Liver (tissue), 8 donors: ENCODE measurements at regions not wholly inside any gene's neighbourhood (a gene's known extent, or its start where the extent isn't known, plus 50 kb on each side); places are given as distances from the start of the nearest gene placed in this dataset.

ENCODE experiments used
- DNase-seq: peaks from one replicate; pipeline ENCODE4 v3.0.0-alpha.2; 2017; ENCODE audit warnings: low spot score
- H3K27ac ChIP-seq, 2 donors: one replicate each; pipeline ENCODE4 v1.7.0; 2013; ENCODE audit warnings: inconsistent platforms in 2 of 2, low read length in 2 of 2, control low read depth in 1 of 2, low read depth in 1 of 2, mild to moderate bottlenecking in 1 of 2
- H3K27me3 ChIP-seq, 4 donors: one replicate each; pipeline versions ENCODE4 v1.6.1 to v1.7.0; 2013; ENCODE audit warnings: low read length in 3 of 4, inconsistent platforms in 1 of 4, mild to moderate bottlenecking in 1 of 4, moderate library complexity in 1 of 4; ENCODE audit not compliant: control insufficient read depth in 4 of 4, insufficient read depth in 4 of 4
- H3K36me3 ChIP-seq, 4 donors: one replicate each; pipeline versions ENCODE4 v1.6.1 to v1.7.0; 2013; ENCODE audit warnings: low read length in 3 of 4, mild to moderate bottlenecking in 3 of 4, low read depth in 1 of 4, moderate library complexity in 1 of 4; ENCODE audit not compliant: control insufficient read depth in 4 of 4, insufficient read depth in 3 of 4
- H3K4me1 ChIP-seq, 4 donors: one replicate each; pipeline versions ENCODE4 v1.6.1 to v1.7.0; 2013; ENCODE audit warnings: low read length in 3 of 4, mild to moderate bottlenecking in 3 of 4, moderate library complexity in 1 of 4; ENCODE audit not compliant: control insufficient read depth in 4 of 4, insufficient read depth in 4 of 4
- H3K4me3 ChIP-seq, 3 donors: one replicate each; pipeline versions ENCODE4 v1.6.1 to v1.7.0; 2013; ENCODE audit warnings: low read length in 3 of 3, control low read depth in 1 of 3, low read depth in 1 of 3, mild to moderate bottlenecking in 1 of 3
- H3K9ac ChIP-seq, 2 donors: one replicate each; pipeline ENCODE4 v1.7.0; 2013; ENCODE audit warnings: low read length in 2 of 2, mild to moderate bottlenecking in 2 of 2, moderate library complexity in 2 of 2, control low read depth in 1 of 2, low read depth in 1 of 2
- H3K9me3 ChIP-seq, 4 donors: one replicate each; pipeline versions ENCODE4 v1.6.1 to v1.7.0; 2013; ENCODE audit warnings: low read length in 3 of 4; ENCODE audit not compliant: control insufficient read depth in 4 of 4
- EGR1 ChIP-seq, 2 donors: IDR thresholded peaks; 2 replicates each; pipeline ENCODE4 v1.6.1; 2016 to 2018; ENCODE audit warnings: antibody characterized with exemption in 2 of 2, low read depth in 2 of 2
- FOXA1 ChIP-seq: IDR thresholded peaks from 2 replicates; pipeline ENCODE4 v1.6.1; 2016; ENCODE audit warnings: antibody characterized with exemption
- FOXA2 ChIP-seq: IDR thresholded peaks from 2 replicates; pipeline ENCODE4 v1.6.1; 2016; ENCODE audit warnings: antibody characterized with exemption
- GABPA ChIP-seq, 2 donors: IDR thresholded peaks in 1 of 2; conservative IDR thresholded peaks in 1 of 2; 2 replicates each; pipeline ENCODE4 v1.6.1; 2016; ENCODE audit warnings: antibody characterized with exemption in 2 of 2, mild to moderate bottlenecking in 1 of 2, moderate library complexity in 1 of 2
- HNF4A ChIP-seq, 2 donors: conservative IDR thresholded peaks; 2 replicates each; pipeline ENCODE4 v1.6.1; 2016; ENCODE audit warnings: antibody characterized with exemption in 2 of 2, mild to moderate bottlenecking in 2 of 2
- HNF4G ChIP-seq: IDR thresholded peaks from 2 replicates; pipeline ENCODE4 v1.6.1; 2016; ENCODE audit warnings: antibody characterized with exemption
- JUND ChIP-seq, 2 donors: IDR thresholded peaks; 2 replicates each; pipeline ENCODE4 v1.6.1; 2016; ENCODE audit warnings: antibody characterized with exemption in 2 of 2
- NR2F2 ChIP-seq: IDR thresholded peaks from 2 replicates; pipeline ENCODE4 v1.6.1; 2016; ENCODE audit warnings: antibody characterized with exemption
- RAD21 ChIP-seq, 2 donors: IDR thresholded peaks; 2 replicates each; pipeline ENCODE4 v1.6.1; 2016; ENCODE audit warnings: antibody characterized with exemption in 2 of 2, mild to moderate bottlenecking in 2 of 2
- RXRA ChIP-seq, 2 donors: IDR thresholded peaks; 2 replicates each; pipeline ENCODE4 v1.6.1; 2017 to 2018; ENCODE audit warnings: antibody characterized with exemption in 2 of 2, mild to moderate bottlenecking in 1 of 2
- SP1 ChIP-seq: IDR thresholded peaks from 2 replicates; pipeline ENCODE4 v1.6.1; 2018; ENCODE audit warnings: antibody characterized with exemption, mild to moderate bottlenecking
- TAF1 ChIP-seq: conservative IDR thresholded peaks from 2 replicates; pipeline ENCODE4 v1.6.1; 2016; ENCODE audit warnings: antibody characterized with exemption, mild to moderate bottlenecking
- YY1 ChIP-seq: IDR thresholded peaks from 2 replicates; pipeline ENCODE4 v1.6.1; 2016; ENCODE audit warnings: antibody characterized with exemption, mild to moderate bottlenecking
- WGBS: extraction: QIAGEN DNeasy Blood & Tissue Kit; methylation state at CpG from one replicate; pipeline ENCODE4 v1.1.7; 2013; 5-methylcytosine and 5-hydroxymethylcytosine counted together
- TF ChIP-seq, protein P1 (sequence below): IDR thresholded peaks from 2 replicates; pipeline ENCODE4 v1.6.1; 2016; ENCODE audit warnings: antibody characterized with exemption
- TF ChIP-seq, protein P2 (sequence below): IDR thresholded peaks from 2 replicates; pipeline ENCODE4 v1.6.1; 2016; ENCODE audit warnings: antibody characterized with exemption
- TF ChIP-seq, protein P3 (sequence below): IDR thresholded peaks from 2 replicates; pipeline ENCODE4 v1.6.1; 2016; ENCODE audit warnings: antibody characterized with exemption
- TF ChIP-seq, protein P4 (sequence below): fragments of 150-350 bp; IDR thresholded peaks from 2 replicates; pipeline ENCODE4 v1.5.1; 2017; ENCODE audit warnings: improper control_type of control experiment, low read depth, low read length; ENCODE audit not compliant: missing input control
- TF ChIP-seq, protein P5 (sequence below): IDR thresholded peaks from 2 replicates; pipeline ENCODE4 v1.6.1; 2016; ENCODE audit warnings: antibody characterized with exemption, mild to moderate bottlenecking
- donor health status: healthy.
- donor health status: healthy.
- donor health status: healthy.
- donor health status: healthy.
- donor health status: healthy.

DNA sequence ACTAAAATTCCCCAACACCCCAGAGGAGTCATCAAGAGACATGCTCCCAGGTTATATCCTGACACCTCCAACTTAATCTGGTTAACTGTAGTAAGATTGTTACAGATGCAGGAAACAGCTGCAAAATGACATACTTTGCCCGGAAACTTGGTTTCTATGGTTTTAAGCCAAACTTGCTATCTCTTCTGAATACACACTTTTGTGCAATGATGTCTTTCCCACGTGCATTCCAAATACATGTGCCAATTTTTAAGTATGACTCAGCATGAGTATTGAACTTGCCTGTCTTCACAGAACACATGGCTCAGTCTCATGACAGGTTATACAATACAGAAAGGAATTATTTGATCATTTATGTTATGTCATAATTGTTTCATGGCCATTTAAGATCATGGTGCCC lies 207.0 kb upstream of the DCBLD2 start:
- TF ChIP-seq YY1: no peak
- TF ChIP-seq, protein P1, sequence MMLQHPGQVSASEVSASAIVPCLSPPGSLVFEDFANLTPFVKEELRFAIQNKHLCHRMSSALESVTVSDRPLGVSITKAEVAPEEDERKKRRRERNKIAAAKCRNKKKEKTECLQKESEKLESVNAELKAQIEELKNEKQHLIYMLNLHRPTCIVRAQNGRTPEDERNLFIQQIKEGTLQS: no peak
- no peak overlapping the region for H3K9ac ChIP-seq
- no peaks in the 10 kb centered on the region for H3K9me3 ChIP-seq
- H3K27ac ChIP-seq: no peak overlapping the region
- WGBS: 28% methylated on average over 2 of the region's 2 CpGs
- no peak overlapping the region for H3K4me3 ChIP-seq
- H3K36me3 ChIP-seq: no peaks in the 10 kb centered on the region
- no peak for DNase-seq
- H3K4me1 ChIP-seq: no peaks in the 10 kb centered on the region
- H3K27me3 ChIP-seq: no peaks in the 10 kb centered on the region

DNA sequence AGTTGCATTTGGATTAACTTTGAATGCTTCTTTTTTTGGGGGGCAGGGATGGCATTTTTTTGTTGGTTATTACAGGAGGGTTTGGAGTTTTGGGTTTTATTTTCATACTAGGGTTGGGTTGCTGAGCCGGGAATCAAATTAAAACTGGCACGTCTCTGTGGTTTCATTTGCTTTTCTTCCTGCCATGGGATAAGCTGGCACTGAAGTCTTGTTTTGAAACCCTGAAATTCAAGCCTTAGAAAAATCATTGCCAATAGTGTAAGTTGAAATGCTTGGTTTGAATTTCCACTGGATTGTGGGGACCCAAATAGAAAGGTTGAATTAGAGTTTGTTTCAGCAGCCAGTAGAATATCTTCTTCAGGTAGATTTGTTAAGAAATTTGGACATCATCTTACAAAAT lies 193.1 kb upstream of the DCBLD2 start:
- H3K9ac ChIP-seq: no peak overlapping the region
- H3K36me3 ChIP-seq: no peaks in the 10 kb centered on the region
- TF ChIP-seq YY1: no peak
- no peak for TF ChIP-seq RAD21 (IDR thresholded peaks at IDR 0.05)
- no peak for TF ChIP-seq GABPA (IDR thresholded peaks at IDR 0.05 in 1 of 2, conservative IDR thresholded peaks at IDR 0.05 in 1 of 2)
- no peak for TF ChIP-seq RXRA (IDR thresholded peaks at IDR 0.05)
- TF ChIP-seq, protein P2, sequence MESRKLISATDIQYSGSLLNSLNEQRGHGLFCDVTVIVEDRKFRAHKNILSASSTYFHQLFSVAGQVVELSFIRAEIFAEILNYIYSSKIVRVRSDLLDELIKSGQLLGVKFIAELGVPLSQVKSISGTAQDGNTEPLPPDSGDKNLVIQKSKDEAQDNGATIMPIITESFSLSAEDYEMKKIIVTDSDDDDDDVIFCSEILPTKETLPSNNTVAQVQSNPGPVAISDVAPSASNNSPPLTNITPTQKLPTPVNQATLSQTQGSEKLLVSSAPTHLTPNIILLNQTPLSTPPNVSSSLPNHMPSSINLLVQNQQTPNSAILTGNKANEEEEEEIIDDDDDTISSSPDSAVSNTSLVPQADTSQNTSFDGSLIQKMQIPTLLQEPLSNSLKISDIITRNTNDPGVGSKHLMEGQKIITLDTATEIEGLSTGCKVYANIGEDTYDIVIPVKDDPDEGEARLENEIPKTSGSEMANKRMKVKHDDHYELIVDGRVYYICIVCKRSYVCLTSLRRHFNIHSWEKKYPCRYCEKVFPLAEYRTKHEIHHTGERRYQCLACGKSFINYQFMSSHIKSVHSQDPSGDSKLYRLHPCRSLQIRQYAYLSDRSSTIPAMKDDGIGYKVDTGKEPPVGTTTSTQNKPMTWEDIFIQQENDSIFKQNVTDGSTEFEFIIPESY: no peak
- no peak for TF ChIP-seq FOXA2
- TF ChIP-seq JUND (IDR thresholded peaks at IDR 0.05): no peak
- TF ChIP-seq SP1: no peak
- TF ChIP-seq HNF4A (conservative IDR thresholded peaks at IDR 0.05): no peak
- TF ChIP-seq NR2F2: no peak
- no peak for TF ChIP-seq FOXA1
- TF ChIP-seq, protein P3, sequence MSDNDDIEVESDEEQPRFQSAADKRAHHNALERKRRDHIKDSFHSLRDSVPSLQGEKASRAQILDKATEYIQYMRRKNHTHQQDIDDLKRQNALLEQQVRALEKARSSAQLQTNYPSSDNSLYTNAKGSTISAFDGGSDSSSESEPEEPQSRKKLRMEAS: no peak
- TF ChIP-seq, protein P1: no peak
- TF ChIP-seq HNF4G: no peak
- TF ChIP-seq, protein P4, sequence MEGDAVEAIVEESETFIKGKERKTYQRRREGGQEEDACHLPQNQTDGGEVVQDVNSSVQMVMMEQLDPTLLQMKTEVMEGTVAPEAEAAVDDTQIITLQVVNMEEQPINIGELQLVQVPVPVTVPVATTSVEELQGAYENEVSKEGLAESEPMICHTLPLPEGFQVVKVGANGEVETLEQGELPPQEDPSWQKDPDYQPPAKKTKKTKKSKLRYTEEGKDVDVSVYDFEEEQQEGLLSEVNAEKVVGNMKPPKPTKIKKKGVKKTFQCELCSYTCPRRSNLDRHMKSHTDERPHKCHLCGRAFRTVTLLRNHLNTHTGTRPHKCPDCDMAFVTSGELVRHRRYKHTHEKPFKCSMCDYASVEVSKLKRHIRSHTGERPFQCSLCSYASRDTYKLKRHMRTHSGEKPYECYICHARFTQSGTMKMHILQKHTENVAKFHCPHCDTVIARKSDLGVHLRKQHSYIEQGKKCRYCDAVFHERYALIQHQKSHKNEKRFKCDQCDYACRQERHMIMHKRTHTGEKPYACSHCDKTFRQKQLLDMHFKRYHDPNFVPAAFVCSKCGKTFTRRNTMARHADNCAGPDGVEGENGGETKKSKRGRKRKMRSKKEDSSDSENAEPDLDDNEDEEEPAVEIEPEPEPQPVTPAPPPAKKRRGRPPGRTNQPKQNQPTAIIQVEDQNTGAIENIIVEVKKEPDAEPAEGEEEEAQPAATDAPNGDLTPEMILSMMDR: no peak
- TF ChIP-seq, protein P5, sequence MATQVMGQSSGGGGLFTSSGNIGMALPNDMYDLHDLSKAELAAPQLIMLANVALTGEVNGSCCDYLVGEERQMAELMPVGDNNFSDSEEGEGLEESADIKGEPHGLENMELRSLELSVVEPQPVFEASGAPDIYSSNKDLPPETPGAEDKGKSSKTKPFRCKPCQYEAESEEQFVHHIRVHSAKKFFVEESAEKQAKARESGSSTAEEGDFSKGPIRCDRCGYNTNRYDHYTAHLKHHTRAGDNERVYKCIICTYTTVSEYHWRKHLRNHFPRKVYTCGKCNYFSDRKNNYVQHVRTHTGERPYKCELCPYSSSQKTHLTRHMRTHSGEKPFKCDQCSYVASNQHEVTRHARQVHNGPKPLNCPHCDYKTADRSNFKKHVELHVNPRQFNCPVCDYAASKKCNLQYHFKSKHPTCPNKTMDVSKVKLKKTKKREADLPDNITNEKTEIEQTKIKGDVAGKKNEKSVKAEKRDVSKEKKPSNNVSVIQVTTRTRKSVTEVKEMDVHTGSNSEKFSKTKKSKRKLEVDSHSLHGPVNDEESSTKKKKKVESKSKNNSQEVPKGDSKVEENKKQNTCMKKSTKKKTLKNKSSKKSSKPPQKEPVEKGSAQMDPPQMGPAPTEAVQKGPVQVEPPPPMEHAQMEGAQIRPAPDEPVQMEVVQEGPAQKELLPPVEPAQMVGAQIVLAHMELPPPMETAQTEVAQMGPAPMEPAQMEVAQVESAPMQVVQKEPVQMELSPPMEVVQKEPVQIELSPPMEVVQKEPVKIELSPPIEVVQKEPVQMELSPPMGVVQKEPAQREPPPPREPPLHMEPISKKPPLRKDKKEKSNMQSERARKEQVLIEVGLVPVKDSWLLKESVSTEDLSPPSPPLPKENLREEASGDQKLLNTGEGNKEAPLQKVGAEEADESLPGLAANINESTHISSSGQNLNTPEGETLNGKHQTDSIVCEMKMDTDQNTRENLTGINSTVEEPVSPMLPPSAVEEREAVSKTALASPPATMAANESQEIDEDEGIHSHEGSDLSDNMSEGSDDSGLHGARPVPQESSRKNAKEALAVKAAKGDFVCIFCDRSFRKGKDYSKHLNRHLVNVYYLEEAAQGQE: no peak
- TF ChIP-seq TAF1: no peak
- no peak for TF ChIP-seq EGR1 (IDR thresholded peaks at IDR 0.05; ENCODE audit: low read depth in 2 of 2)
- H3K27me3 ChIP-seq: no peaks in the 10 kb centered on the region
- WGBS: 67% methylated on average over 2 of the region's 2 CpGs
- no peaks in the 10 kb centered on the region for H3K4me1 ChIP-seq
- H3K9me3 ChIP-seq: no peaks in the 10 kb centered on the region
- no peak overlapping the region for H3K27ac ChIP-seq
- no peak for DNase-seq
- no peak overlapping the region for H3K4me3 ChIP-seq
